ENCODE measurements at regions not wholly inside any gene's neighbourhood (a gene's known extent, or its start where the extent isn't known, plus 50 kb on each side); places are given as distances from the start of the nearest gene placed in this dataset.
"Not testable (repeated sequence)": the region's sequence is repeated elsewhere in the genome, so short reads cannot be mapped to it uniquely, and the experiment has no call there.

GRCh38 chr2:8123464-8123863 lies 558.4 kb upstream of the ID2 start:
- H4K20me1 ChIP-seq = no peaks in the 10 kb centered on the region
- TF ChIP-seq Cebpa-rat (IDR thresholded peaks at IDR 0.05) = no peak
- H3K9ac ChIP-seq = no peak overlapping the region
- H3K27me3 ChIP-seq = no peaks in the 10 kb centered on the region
- H3K4me3 ChIP-seq = no peak overlapping the region
- H3K27ac ChIP-seq = no peak overlapping the region
- no peaks in the 10 kb centered on the region for H3K36me3 ChIP-seq
- H3K4me2 ChIP-seq = no peak overlapping the region
- 0 out of 22 replicates have a peak, but pooled peaks cover 0 to 5% (median 0%) of the 10 kb centered on the region in 11 experiments for H3K9me3 ChIP-seq (replicated peaks in 1 of 11)
- H3K4me1 ChIP-seq = no peaks in the 10 kb centered on the region

GRCh38 chr2:8125741-8126711 lies 555.8 kb upstream of the ID2 start:
- no peak overlapping the region for H3K9ac ChIP-seq
- no peak for TF ChIP-seq Cebpa-rat (IDR thresholded peaks at IDR 0.05)
- H3K27ac ChIP-seq = no peak overlapping the region
- no peaks in the 10 kb centered on the region for H4K20me1 ChIP-seq
- H3K36me3 ChIP-seq = no peaks in the 10 kb centered on the region
- no peaks in the 10 kb centered on the region for H3K4me1 ChIP-seq
- H3K4me3 ChIP-seq = no peak overlapping the region
- H3K9me3 ChIP-seq (replicated peaks in 1 of 11) = 0 out of 22 replicates have a peak, but pooled peaks cover 0 to 5% (median 0%) of the 10 kb centered on the region in 11 experiments
- no peak overlapping the region for H3K4me2 ChIP-seq
- H3K27me3 ChIP-seq = no peaks in the 10 kb centered on the region

- Histone ChIP-seq H3K27me3 (no peaks in the 10 kb centered on the region), H3K36me3 (no peaks in the 10 kb centered on the region), H3K4me3 (no peak overlapping the region), H3K9ac (no peak overlapping the region), H4K20me1 (no peaks in the 10 kb centered on the region), H3K9me3 (replicated peaks in 1 of 11) (0 out of 22 replicates have a peak, but pooled peaks cover 0 to 5% (median 0%) of the 10 kb centered on the region in 11 experiments), H3K4me2 (no peak overlapping the region), H3K4me1 (no peaks in the 10 kb centered on the region), H3K27ac (no peak overlapping the region)
- TF ChIP-seq Cebpa-rat (IDR thresholded peaks at IDR 0.05) = no peak
These were observed 555.1 kb upstream of the ID2 start for GRCh38 chr2:8126783-8127182.

- H3K4me1 ChIP-seq = peaks cover 0 to 21% (median 0%) of the 10 kb centered on the region in 10 experiments; a peak in 6 of 20 replicates
- not testable (repeated sequence) for H4K20me1 ChIP-seq; H3K9ac ChIP-seq; H3K27ac ChIP-seq; H3K4me3 ChIP-seq; H3K36me3 ChIP-seq; H3K9me3 ChIP-seq (replicated peaks in 1 of 11); H3K4me2 ChIP-seq; H3K27me3 ChIP-seq
These were observed 550.4 kb upstream of the ID2 start for GRCh38 chr2:8131423-8131822.

GRCh38 chr2:8132351-8132831 lies 549.5 kb upstream of the ID2 start:
- H3K36me3 ChIP-seq = no peaks in the 10 kb centered on the region
- H3K27ac ChIP-seq = no peak overlapping the region
- no peak overlapping the region for H3K4me2 ChIP-seq
- no peak for TF ChIP-seq Cebpa-rat (IDR thresholded peaks at IDR 0.05)
- H3K4me3 ChIP-seq = no peak overlapping the region
- H3K27me3 ChIP-seq = no peaks in the 10 kb centered on the region
- no peaks in the 10 kb centered on the region; a peak in 1 of 22 replicates for H3K9me3 ChIP-seq (replicated peaks in 1 of 11)
- no peaks in the 10 kb centered on the region for H4K20me1 ChIP-seq
- no peak overlapping the region for H3K9ac ChIP-seq
- peaks cover 0 to 24% (median 0%) of the 10 kb centered on the region in 10 experiments; a peak in 7 of 20 replicates for H3K4me1 ChIP-seq

- Histone ChIP-seq H3K4me2 (no peak overlapping the region), H3K4me1 (peaks cover 0 to 29% (median 0%) of the 10 kb centered on the region in 10 experiments; a peak in 8 of 20 replicates), H3K9me3 (replicated peaks in 1 of 11) (no peaks in the 10 kb centered on the region; a peak in 1 of 22 replicates), H3K9ac (no peak overlapping the region), H3K27ac (no peak overlapping the region), H3K4me3 (no peak overlapping the region), H3K36me3 (no peaks in the 10 kb centered on the region), H3K27me3 (no peaks in the 10 kb centered on the region), H4K20me1 (no peaks in the 10 kb centered on the region)
- no peak for TF ChIP-seq Cebpa-rat (IDR thresholded peaks at IDR 0.05)
These were observed 549.0 kb upstream of the ID2 start for GRCh38 chr2:8132879-8133278.

GRCh38 chr2:8133363-8133762 lies 548.5 kb upstream of the ID2 start:
- Histone ChIP-seq H3K9me3 (replicated peaks in 1 of 11) (no peaks in the 10 kb centered on the region; a peak in 1 of 22 replicates), H4K20me1 (no peaks in the 10 kb centered on the region), H3K36me3 (no peaks in the 10 kb centered on the region), H3K9ac (no peak overlapping the region), H3K4me3 (no peak overlapping the region), H3K27me3 (no peaks in the 10 kb centered on the region), H3K27ac (no peak overlapping the region), H3K4me2 (no peak overlapping the region), H3K4me1 (peaks cover 0 to 34% (median 0%) of the 10 kb centered on the region in 10 experiments; a peak in 8 of 20 replicates)
- no peak for TF ChIP-seq Cebpa-rat (IDR thresholded peaks at IDR 0.05)

- Histone ChIP-seq H3K27me3 (no peaks in the 10 kb centered on the region), H3K4me2 (no peak overlapping the region), H3K9ac (no peak overlapping the region), H3K27ac (no peak overlapping the region), H3K9me3 (replicated peaks in 1 of 11) (no peaks in the 10 kb centered on the region; a peak in 1 of 22 replicates), H3K4me3 (no peak overlapping the region), H3K36me3 (no peaks in the 10 kb centered on the region), H4K20me1 (no peaks in the 10 kb centered on the region), H3K4me1 (peaks cover 0 to 36% (median 0%) of the 10 kb centered on the region in 10 experiments; a peak in 8 of 20 replicates)
- no peak for TF ChIP-seq Cebpa-rat (IDR thresholded peaks at IDR 0.05)
These were observed 547.9 kb upstream of the ID2 start for GRCh38 chr2:8133913-8134472.

GRCh38 chr2:8134473-8134932 lies 547.4 kb upstream of the ID2 start:
- H3K4me2 ChIP-seq = peak overlapping the region in 4 of 11 experiments; percentile 24 to 58 (median 46); a peak in 5 of 22 replicates
- TF ChIP-seq Cebpa-rat (IDR thresholded peaks at IDR 0.05) = no peak
- no peak overlapping the region for H3K4me3 ChIP-seq
- H3K36me3 ChIP-seq = no peaks in the 10 kb centered on the region
- no peaks in the 10 kb centered on the region; a peak in 1 of 22 replicates for H3K9me3 ChIP-seq (replicated peaks in 1 of 11)
- no peak overlapping the region for H3K27ac ChIP-seq
- H4K20me1 ChIP-seq = no peaks in the 10 kb centered on the region
- H3K4me1 ChIP-seq = peaks cover 0 to 41% (median under 1%) of the 10 kb centered on the region in 10 experiments; a peak in 9 of 20 replicates
- no peaks in the 10 kb centered on the region for H3K27me3 ChIP-seq
- no peak overlapping the region for H3K9ac ChIP-seq

Measured in BLaER1 treated with 17β-estradiol and CSF1 and Interleukin-3, amounts not matched to agents 10 nM and 100 nM (cell line).